GM18511 (cell line): ENCODE measurements at regions not wholly inside any gene's neighbourhood (a gene's known extent, or its start where the extent isn't known, plus 50 kb on each side); places are given as distances from the start of the nearest gene placed in this dataset.

Experiments
- ATAC-seq: cut with Tn5 transposase; IDR thresholded peaks from one replicate; pipeline ENCODE4 v1.9.1; 2021; ENCODE audit warnings: mild to moderate bottlenecking, moderate library complexity; ENCODE audit not compliant: unreplicated experiment

GRCh38 chr10:31720546-31720945 is 208.1 kb downstream of the ARHGAP12 start:
- ATAC-seq: no peak

DNA sequence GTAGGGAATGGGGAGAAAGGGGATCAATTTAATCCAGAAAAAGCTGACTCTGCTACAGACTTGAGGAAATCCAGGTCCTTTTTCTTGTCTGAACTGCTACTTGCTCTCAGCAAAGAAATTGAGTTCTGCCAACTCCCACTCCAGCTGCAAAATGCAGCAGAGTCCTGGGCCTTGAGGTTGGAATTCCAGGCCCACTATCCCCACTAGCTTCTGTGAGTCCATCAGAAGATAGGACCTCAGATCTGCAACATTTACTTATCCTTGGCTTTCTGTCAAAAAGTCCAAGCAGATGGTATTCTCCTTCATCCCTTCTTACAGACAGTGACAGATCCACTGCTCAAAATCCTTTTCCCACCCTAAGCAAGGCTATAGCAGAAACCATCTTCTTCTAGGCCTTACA is 219.2 kb downstream of the ARHGAP12 start:
- ATAC-seq: no peak

DNA sequence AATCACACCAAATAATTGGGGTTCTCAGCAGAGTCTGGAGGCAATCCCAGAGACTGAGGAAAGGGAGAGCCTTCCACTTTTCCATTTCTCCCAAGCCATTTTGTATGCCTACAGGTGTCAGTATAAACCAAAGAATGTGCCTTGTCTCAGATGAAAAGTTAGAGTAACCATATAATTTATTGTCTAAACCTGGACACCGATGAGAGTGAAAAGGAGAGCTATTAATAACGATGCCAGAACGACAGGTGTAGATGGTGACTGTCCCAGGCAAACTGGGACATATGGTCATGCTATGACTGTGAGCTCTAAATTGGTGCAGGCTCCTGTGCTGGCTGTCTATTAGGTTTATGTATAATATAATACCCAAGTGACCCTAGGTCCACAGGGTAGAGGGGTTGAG is 219.6 kb downstream of the ARHGAP12 start:
- ATAC-seq: no peak

- ATAC-seq: no peak
These were observed 220.2 kb downstream of the ARHGAP12 start for GRCh38 chr10:31708474-31708873.

GRCh38 chr10:31708046-31708445 is 220.6 kb downstream of the ARHGAP12 start:
- peak; percentile 13 for ATAC-seq

DNA sequence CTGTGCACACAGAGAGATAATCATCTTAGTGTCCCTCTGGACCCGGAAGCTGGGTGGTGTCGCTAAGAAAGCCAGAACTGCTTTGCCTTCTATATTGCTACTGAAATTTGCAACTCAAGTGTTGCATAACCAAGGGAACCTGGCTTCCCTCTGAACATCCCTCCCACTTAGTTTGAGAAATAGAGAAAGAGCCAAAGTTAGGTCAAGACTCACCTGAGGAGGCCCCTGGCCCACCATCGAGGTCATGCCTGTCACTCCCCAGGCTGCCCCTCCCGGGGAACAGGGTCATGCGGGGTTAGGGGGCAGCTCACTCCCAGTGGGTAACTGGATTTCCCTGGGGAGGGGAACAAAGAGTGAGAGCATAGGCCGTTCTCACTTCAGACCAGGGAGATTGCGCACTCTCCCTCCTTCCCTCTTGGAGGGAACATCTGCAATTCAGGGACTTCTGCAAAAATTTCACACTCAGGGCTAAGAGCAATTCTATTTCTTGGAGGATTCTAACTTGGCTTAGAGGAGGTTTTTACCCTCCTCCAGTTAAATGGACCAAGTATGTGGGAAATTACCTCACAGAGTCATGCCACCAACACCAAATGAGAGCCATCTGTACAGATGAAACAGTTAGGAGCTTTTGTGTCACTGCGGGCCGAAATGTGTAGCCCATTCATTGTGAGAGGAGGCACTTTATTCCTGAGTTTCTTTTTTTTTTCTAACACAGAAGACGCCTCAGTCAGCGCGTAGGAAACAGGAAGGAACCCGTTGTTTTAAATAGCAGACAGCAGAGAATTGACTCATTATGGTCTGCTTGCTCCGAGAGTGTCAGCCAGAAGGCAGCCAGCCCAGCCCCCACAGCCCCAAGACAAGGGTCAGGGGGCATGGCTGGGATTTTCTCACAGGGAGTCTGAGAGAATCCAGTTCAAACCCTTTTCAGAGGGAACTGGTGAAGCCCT is 221.3 kb downstream of the ARHGAP12 start:
- peak; percentile 89 for ATAC-seq

- no peak for ATAC-seq
These were observed 222.1 kb downstream of the ARHGAP12 start for GRCh38 chr10:31706464-31707092.

- no peak for ATAC-seq
These were observed 223.5 kb downstream of the ARHGAP12 start for GRCh38 chr10:31705136-31705535.

DNA sequence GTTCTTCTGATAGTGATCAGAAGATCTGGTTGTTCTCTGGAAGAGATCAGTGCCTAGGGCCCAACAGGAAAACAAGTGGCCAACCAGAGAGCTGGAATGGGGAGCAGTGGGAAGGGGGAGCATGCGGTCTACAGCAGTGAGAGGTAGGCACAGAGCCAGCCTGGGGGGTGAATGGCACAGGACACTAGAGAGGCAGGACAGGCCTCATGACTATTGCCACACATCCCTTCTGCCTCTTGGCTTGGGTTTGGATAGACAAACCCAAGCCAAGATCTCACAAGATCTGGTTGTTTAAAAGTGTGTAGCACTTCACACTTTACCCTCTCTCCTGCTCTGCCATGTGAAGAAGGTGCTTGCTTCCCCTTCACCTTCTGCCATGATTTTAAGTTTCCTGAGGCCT is 224.4 kb downstream of the ARHGAP12 start:
- no peak for ATAC-seq

- no peak for ATAC-seq
These were observed 225.7 kb downstream of the ARHGAP12 start for GRCh38 chr10:31702954-31703353.

- ATAC-seq: no peak
These were observed 226.6 kb downstream of the ARHGAP12 start for GRCh38 chr10:31702005-31702404.

DNA sequence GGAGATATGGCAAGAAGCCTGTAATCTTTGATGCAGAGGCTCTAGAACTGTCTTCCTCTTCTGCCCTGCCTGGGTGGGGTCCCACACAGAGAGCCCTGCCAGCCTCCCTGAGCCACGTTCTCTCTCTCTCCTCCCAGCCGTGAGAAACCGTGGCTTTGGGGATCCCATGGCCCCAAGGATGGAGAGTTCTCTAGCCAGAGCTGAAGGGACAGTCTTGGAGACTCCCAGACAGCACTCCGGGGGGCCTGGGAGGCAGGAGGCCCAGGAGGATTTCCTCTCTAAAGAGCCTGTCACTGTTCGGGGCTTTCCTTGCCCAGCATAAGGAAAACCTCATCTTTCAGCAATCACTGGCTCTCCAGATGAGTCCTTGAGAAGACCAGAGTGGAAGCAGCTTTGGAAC is 227.1 kb downstream of the ARHGAP12 start:
- no peak for ATAC-seq

- no peak for ATAC-seq
These were observed 228.4 kb downstream of the ARHGAP12 start for GRCh38 chr10:31700181-31700611.

GRCh38 chr10:31698181-31698830 is 230.3 kb downstream of the ARHGAP12 start:
- no peak for ATAC-seq

- ATAC-seq: no peak
These were observed 231.1 kb downstream of the ARHGAP12 start for GRCh38 chr10:31697271-31698180.

GRCh38 chr10:31694929-31695837 is 233.4 kb downstream of the ARHGAP12 start:
- ATAC-seq: no peak

DNA sequence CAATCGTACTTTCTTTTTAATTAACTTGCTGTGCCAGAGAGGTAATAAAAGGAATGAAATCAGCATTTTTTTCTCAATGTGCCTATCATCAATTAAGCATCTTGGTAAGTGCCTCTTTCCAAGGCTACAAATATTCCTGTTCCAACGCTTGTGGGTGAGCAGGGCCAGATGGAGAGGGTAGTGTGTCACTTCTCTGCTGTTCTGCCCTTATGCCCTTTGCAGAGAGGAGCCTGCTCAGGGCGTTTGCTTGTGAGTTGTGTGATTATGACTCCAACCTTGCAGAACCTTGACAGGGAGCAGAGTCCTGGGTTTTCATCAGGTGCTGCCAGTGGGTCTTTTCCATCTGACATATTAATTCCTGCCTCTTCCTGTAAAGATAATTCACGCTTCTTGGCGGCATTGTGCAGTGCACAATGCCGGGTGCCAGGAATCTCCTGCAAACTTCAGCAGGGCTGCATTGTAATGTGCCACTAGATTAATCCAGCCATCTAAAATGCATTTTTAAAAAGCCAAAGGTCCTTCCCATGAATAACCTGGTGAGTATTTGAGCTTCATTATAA is 234.4 kb downstream of the ARHGAP12 start:
- no peak for ATAC-seq

GRCh38 chr10:31693491-31693890 is 235.1 kb downstream of the ARHGAP12 start:
- no peak for ATAC-seq

GRCh38 chr10:31689233-31689632 is 239.4 kb downstream of the ARHGAP12 start:
- ATAC-seq: no peak
